Umbilical cord (tissue), 1 donor: ENCODE measurements at regions not wholly inside any gene's neighbourhood (a gene's known extent, or its start where the extent isn't known, plus 50 kb on each side); places are given as distances from the start of the nearest gene placed in this dataset.

ENCODE experiments used
- DNase-seq: peaks from one replicate; pipeline ENCODE4 v3.0.0-alpha.2; 2015; ENCODE audit warnings: low spot score

DNA sequence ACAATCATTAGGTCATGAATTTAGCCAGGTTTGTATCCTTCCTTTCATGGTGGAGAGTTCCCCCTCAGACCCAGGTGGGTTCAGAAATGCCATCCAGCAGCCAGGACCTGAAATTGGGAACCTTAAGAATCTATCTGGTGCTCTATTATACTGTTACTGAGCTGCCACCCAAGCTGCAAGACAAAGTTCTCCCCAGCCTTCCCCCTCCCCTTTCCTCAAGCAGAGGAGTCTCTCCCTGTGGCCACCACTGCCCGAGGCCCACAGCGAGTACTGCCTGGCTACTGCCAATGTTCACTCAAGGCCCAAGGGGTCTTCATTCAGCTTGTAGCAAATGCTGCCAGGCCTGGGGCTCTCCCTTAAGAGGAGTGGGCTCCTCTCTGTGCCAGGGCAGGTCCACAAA lies 133.8 kb downstream of the TMEM38B start:
- DNase-seq: no peak

DNA sequence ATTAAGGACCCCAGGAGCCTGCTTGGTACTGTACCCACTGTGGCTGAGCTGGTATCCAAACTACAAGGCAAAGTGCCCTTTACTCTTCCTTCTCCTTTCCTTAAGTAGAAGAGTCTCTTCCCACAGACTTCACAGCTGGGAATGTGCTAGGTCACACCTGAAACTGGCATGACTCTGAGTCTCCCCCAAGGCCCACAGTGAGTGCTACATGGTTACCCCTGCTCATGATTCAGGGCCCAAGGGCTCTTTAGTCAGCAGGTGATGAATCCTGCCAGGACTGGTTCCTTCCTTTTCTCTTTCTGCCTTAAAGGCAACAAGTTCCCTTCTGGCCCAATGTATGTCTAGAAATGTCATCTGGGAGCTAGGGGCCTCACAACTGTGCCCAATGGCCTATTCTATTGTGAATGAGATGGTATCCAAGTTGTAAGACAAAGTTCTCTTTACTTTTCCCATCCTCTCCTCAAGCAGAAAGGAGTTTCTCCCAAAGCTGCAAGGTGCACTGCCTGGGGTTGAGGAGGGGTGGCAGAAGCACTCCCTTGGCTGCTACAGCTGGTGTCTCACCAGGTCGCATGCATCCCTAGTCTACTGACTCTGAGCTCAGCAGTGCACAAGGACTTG lies 134.4 kb downstream of the TMEM38B start:
- no peak for DNase-seq

DNA sequence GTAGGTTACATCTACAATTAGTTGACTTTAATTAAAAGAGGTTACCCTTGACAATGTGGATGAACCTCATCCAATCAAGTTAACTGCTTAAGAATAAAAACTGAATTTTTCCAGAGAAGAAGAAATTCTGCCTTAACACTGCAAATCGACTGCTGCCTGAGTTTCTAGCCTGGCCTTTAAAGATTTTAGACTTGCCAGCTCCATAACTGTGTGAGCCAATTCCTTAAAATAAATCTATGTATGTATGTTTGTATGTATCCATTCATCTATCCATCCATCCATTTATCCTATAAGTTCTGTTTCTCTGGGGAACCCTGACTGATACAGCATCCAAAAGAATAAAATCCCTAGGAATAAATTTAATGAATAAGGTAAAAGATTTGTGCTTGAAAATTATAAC lies 136.1 kb downstream of the TMEM38B start:
- no peak for DNase-seq

DNA sequence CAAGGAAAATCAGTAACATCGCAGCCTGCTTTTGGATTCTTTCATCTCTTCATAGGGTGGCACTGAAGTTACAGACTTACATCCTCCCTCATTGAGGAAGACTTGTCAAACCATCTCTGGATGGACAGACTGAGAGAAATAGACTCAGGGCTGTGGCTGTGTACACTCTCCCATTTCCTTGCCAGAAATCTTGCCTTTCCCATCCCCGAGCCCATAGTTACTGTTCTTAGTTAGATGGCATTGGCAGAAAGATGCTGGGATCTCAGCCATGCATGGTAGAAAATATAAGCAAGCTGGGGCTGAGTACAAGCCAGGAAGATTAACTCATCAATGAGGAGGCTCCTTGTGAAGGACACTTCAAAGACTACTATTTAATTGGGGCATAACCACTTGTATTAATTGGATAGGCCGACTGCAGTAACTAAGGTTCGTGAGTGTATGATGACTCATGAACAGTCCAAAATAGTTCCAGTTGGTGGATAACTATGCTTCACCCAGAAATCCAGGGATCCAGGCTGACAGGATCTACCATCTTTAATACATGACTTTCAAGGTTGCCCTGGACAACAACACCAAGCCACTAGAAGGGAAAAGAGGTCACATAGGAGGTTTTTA lies 137.9 kb downstream of the TMEM38B start:
- DNase-seq: no peak

DNA sequence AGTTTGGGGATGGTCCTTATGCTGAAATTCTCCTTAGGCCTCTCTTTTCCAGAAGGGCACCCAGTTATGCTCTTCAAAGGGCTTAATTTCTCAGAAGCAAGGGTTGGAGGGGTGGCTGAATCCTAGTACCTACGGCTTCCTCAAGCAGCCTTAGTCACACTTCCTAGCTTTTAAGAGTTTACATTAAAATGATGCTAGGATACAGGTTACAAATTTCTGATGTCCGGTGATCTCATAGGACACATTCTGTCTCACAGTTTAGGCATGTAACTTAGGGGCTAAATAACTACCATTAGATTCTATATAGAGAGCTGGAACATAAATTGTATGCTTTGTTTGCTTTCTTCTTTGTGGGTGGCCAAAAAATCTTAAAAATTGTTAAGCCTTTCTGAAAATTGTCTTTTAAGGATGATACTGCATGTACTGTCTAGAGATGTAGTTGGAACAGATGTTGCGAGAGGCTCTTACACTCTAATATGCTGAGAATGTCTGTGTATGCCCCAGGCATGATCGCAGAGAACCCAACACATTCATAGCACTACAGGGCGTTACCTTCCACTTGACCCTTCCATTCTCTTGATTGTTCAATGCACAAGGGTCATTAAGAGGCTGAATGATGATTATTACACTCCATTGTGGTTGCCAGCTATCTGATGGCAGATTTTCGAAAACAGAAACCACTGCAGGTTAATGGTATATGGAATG lies 139.1 kb downstream of the TMEM38B start:
- DNase-seq: no peak

DNA sequence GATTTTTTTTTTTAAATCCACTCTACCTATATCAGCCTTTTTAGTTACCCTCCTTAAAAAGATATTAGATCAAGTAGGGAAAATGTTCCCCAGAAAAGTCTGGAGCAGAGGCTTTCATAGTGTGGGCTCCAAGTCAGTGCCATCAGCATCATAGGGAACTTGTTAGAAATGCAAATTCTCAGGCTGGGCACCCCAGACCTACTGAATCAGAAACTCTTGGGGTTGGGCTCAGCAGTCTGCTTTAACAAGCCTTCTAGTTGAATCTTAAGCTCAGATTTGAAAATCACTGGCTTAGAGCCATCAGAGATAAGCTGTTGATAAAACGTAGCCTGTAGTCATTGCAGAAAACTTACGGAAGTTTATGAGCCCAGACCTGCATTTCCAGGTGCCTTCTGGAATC lies 140.1 kb downstream of the TMEM38B start:
- no peak for DNase-seq

DNA sequence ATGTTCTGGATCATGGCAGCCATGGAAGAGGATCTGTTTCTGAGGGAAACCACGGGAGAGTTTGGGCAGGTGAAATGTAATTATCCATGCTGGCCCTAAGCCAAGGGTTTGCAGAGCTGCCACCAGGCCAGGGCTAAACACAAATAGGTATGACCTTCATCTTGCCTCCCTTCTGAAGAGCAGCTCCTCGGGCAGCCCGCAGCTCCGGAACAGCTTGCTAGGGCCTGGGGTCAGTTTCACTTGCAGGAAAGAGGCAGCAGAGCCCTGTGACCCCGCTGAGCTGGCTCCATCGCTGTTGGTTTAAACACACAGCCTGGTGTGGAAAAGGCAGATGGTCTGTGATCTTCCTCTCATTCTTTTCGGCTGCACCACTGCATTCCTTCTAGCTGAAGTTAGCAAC lies 141.4 kb downstream of the TMEM38B start:
- DNase-seq: no peak

DNA sequence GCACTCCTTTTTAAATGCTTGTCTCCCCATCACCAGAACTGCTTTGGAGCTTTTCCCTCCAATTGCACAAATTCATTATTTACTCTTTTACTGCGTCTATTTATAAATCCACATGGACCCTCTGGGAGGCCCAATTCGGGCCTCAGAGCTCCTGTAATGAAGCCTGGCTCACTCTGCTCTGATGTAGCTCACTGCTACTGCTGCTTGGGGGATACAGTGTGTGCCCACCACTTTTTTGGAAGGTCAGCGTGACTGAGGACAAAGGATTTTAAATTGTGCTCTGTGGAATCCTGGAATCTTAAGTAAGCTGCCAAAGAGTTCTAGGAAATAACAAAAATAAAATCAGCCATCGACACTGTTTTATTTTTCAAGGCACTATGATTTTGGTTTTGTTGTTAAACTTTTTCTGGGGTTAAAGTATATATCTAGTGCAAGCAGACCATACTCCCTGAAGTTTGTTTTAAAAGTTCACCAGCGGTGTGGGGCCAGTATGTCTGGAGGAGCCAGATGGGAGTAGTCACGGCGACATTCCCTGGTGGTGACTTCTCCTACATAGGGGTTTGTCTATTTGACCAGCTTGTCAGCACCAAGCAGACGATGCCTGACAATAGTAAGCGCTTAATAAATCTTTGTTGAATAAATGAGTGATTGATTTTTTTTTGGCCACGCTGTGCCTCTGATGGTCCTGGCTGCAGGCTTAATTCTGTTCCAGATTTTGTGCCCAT lies 142.8 kb downstream of the TMEM38B start:
- no peak for DNase-seq

DNA sequence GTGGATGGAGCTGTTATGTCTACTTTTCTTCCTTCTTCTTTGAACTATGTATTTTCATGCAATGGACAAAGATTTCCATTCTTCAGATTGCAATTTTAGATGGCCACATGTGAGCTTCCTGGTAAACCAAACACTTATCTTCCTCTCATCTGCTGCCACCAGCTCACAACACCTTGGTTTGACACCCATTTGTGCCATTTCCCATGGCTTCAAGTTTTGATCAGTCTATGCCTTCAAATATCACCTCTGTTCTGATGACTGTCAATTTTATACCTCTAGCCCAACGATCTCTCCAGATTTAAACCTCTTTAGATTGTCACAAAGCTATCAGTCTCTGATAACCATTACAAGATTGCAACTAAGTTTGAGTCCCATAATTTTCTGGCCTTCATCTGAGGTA lies 147.2 kb downstream of the TMEM38B start:
- DNase-seq: no peak

DNA sequence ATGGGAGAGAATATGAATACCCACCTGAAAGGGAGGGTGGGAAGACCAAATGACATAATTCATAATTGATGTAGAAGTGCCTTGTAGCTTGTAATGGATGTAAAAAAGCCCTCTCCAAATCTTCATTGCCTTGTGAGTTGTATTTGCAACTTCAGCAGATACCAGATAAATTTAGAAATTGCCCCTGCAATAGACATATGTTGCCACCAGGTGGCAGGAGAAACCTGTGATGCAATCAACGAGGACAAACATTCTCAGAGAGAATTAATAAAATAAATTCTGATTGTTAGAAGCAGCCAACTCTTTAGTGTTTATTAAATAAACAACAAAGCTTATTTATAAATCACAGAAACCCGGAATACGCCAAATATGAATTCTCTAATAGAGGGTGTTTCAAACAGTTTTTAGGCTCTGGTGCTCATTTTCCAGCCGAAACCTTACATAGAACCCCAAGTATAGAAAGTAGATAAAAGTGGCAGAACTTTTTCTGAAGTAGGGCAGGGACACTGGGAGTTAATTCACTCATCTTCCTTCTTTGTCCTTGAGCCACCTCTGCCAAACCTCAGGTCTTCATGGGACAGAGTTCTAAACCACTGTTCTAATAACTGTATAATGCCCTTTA lies 147.8 kb downstream of the TMEM38B start:
- DNase-seq: peak; percentile 33

DNA sequence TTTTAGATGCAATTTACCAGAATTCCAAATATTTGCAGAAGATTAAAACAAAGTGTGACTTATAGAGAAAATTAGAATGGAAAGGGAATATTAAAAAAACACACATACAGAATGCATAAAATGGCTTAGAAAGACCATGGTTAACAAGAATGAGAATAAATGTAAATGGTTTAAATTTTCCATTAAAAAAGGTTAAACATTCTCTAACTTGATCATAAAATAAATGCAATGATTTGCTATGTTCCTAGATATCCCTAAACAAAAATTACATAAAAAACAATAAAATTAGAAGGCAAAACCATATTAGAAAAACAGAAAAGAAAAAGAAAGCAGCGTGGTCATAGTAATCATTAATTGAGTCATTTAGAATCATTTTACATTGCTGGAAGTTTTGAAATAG lies 152.5 kb downstream of the TMEM38B start:
- no peak for DNase-seq

DNA sequence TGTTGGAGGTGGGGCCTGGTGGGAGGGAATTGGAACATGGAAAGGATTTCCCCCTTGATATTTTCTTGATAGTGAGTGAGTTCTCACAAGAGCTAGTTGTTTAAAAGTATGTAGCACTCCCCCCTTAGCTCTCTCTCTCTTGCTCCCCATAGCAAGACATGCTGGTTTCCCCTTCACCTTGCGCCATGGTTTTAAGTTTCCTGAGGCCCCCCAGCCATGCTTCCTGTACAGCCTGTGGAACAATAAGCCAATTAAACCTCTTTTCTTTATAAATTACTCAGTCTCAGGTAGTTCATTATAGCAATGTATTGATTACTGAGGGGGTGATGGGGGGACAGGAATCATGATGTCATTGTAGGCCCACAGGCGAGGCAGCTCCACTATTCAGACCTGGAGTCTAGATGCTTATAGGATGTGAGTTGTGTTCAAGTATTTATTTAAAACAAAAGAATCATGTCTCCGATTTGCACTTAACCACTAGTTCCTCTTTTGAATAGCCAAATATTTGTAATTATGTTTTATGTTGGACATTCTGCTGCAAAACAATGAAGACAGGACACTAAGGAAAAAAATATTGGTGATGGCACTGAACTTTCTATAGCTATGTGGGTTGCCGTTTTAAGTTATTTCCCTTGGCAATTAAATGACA lies 156.6 kb downstream of the TMEM38B start:
- DNase-seq: no peak

DNA sequence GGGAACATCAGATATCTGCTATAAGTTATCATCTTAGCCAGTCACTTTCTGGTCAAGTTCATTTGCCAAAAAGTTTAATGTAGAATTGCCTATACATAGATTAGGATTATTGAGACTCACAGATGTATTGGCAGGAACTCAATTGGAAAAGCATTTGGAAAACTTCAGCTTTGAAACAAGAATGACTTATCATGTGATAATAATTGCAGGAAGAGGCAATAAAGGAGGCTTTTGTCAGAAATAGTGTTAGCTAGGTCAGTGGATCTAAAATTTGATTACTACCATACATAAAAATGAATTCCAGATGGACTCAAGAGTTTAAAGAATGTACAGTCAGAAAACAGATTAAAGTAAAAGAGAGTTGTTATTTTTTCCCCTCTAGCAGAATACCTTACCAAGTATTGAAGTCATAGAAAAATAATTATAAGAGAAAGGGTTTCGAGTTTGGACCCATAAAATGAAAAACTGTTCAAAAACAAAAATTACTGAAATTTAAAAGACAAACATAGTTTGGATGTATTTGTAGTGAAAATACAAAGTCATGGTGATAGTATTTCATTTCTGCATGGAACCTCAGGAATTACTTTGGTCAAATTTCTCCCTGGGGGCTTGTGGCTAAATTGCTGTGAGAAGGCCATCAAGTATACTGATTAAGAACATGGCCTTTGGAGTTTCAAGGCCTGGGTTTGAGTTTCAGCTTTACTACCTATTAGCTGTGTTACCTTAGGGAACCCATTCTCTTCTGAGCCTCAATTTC lies 159.9 kb downstream of the TMEM38B start:
- no peak for DNase-seq

DNA sequence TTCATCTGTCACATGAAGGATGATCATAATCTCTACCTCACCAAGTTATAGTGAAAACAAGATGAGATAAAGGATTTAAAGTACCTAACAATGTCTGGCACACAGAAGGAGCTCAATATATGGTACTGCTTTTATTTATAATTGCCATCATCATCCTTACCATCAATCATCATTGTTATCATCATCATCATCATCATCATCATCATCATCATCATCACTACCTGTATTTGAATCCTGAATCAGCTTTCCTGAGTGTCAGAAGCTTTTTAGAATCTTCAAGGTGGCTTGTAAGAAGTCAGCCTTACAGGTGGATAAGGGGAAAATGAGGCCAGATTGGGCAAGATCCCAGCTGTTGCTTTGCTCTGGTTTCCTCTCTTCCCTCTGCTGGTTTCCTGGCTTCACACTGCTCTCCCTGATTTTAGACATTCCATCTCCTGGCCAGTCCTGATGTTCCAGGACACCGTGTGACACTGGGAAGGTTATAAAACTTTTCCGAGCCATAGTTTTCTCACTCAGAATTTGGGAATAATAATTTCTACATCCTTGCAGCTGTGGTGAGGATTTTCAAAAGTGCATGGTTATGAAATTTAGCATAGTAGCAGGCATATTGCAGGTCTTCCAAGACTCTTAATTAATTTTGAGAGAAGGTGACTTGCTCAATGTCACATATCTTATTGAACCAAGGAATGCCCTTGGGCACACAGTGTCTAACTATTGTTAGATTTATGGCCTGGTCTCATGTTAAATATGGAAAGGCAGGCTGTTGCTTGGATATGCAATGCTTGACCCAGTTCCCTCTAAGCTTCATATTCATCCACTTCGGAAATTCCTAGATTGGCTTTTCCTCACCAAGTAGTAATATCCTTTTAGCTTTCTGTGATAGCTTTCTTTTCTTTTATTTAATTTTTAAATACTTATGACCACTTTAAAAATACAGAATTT lies 160.7 kb downstream of the TMEM38B start:
- DNase-seq: no peak

DNA sequence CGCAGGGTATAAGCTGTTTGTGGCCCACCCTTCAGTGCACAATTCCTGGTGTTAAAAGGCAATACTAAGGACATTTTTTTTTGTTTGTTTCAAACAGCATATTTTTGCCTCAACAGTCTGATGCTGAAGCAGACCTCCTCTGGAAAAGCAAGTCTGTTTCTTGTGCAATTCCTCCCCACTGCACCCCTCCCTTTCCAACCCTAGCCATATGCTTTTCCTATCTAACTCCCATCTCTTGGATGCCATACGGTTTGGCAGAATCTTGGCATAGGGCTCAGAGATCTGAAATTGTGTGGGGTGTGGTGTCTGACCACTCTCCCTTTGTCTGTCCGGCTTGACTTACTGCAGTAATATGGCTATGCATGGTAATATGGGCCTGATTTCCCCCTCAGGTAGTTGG lies 161.6 kb downstream of the TMEM38B start:
- no peak for DNase-seq

DNA sequence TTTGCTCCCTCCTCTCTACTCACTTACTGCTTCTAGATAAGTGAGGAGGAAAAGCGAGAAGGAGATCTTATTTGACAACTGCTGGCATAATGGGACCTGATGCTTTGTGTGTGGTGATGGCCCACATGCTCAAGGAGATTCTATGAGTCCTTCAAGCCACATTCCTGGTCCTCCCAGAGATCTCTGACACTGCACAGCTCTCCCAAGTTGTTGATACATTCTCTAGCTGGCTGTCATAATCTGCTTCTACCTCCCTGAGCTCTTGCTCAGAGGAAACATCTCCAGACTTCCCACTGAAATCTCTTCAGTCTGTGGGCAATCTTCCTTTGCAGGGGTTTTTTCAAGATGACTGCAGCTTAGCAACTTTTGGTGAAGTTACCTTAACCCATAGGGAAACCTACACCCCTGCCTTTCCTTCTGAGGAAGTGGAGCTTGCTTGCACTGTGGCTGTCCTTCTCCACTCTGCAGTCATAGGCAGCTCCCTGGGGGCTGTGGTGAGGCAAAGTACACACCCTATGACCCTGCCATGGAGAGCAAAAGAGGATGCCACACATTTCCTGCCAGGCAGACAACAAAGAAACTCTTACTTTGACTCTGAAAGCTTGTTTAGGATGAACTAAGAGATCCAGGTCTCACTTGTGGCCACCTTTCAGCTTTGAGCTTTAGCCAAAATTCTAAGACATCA lies 163.8 kb downstream of the TMEM38B start:
- DNase-seq: no peak

DNA sequence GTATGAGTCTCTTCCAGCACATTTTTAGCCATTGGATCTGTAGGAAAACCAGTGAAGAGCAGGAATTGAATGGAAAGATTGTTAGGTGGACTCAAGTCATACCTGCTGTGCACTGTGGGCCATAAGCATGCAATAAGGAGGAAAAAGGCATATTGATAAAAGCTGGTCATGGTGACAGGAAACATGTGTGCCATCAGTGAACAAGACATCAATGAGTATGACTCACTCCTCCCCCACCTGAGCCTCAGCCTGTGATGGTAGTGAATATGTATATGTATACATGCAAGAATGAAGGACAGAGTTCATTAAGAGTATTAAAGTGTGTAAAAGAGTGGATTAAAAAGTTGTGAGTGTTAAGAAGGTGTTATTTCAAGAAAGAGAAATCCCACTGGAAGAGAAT lies 164.5 kb downstream of the TMEM38B start:
- no peak for DNase-seq

DNA sequence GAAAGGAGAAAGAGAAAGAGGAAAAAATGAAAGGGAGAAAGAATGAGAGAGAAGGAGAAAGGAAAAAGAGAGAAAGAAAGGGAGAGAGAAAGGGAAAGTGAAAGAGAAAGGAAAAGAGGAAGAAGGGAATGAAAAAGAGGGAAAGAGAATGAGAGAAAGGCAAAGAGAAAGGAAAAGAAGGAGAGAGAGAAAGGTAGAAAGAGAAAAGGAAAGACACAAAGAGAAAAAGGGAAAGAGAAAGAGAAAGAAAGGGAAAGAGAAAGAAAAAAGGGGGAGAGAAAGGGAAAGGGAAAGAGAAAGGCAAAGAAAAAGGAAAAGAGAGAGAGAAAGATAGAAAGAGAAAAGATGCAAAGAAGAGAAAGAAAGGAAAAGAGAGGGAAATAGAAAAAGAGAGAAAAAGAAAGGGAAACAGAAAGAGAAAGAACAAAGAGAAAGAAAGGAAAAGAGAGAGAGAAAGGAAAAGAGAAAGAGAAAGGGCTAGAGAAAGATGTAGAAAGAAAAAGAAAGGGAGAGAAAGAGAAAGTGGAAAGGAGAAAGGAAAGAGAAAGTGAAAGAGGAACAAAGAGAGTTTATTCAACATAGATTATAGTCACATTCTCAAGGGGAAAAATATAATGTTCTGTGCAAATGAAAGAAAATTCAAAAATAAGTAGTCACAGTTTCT lies 165.2 kb downstream of the TMEM38B start:
- no peak for DNase-seq

DNA sequence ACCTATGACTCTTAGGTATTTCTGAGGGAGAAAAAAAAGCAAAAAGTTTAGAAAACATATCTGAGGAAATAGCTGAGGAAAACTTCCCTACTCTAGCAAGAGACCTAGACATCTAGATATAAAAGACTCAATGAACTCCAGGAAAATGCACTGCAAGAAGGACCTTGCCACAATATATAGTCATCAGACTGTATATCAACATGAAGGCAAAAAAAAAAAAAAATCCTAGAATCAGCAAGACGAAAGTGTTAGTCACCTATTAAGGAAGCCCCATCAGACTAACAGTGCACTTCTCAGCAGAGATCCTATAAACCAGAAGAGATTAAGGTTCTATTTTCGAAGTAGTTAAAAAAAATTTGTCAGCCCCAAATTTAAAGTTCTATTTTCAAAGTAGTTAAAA lies 166.2 kb downstream of the TMEM38B start:
- no peak for DNase-seq
